ENCODE measurements at regions not wholly inside any gene's neighbourhood (a gene's known extent, or its start where the extent isn't known, plus 50 kb on each side); places are given as distances from the start of the nearest gene placed in this dataset.
"Not testable (repeated sequence)": the region's sequence is repeated elsewhere in the genome, so short reads cannot be mapped to it uniquely, and the experiment has no call there.

DNA sequence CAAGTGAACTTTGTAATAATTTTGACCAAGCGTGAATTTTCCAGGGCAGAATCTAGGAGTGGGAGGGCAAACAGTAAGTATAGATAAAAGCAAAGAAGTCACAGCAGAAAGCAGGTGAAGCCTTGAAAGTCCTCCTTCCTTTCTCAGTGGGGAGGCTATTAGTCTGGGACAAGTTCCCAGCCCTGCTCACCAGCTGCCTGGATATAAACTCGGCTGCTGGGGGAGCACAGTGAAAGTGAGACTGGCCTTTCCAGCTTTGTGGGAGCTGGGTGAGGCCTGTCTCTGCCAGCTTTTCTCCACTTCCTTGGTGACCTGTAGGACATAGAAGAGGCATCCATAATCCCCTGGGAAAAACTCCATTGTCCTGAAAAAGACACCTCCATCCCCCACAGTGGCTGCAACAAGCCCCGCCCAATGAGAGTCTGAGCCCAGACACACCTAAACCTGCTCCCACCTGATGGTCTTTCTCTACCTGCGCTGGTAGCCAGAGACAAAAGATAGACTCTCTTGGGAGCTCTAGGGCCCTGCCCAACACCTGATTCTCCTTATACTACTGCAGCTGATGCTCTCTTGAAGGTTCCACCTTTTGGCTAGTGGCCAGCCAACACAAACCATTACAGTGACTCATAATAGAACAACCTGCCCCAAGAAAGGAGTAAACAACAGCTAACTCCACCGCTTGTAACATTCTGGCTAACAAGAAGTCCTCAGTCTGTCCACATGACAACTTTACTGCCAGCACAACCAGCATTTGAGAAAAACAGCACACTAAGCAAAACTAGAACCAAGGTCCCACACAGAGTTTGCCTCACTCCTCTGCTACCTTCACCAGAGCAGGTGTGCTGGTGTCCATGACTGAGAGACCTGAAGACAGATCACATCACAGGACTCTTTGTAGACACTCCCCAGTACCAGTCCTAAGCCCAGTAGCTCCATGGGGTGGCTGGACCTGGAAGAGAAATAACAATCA, 252.2 kb upstream of the SLITRK6 start:
- DNase-seq (ENCODE audit: low spot score) = no peak

DNA sequence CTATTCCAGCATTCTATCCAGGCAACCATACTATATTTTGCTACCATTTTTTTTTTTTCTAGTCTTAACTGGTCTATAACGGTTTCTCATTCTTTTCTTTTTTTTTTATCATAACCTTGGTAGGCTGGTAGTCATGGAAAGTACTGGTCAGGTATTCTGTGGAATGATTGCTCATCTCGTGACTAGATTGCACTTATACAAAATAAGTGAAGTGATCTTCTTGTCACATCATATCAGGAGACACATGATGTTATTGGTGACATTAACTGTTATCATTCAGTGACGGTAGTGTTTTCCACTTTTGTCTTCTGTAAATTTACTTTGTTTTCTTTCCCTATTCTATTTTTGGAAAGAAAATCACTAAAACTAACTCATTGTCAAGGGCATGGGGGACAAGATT, 239.3 kb upstream of the SLITRK6 start:
- DNase-seq (ENCODE audit: low spot score) = no peak

DNA sequence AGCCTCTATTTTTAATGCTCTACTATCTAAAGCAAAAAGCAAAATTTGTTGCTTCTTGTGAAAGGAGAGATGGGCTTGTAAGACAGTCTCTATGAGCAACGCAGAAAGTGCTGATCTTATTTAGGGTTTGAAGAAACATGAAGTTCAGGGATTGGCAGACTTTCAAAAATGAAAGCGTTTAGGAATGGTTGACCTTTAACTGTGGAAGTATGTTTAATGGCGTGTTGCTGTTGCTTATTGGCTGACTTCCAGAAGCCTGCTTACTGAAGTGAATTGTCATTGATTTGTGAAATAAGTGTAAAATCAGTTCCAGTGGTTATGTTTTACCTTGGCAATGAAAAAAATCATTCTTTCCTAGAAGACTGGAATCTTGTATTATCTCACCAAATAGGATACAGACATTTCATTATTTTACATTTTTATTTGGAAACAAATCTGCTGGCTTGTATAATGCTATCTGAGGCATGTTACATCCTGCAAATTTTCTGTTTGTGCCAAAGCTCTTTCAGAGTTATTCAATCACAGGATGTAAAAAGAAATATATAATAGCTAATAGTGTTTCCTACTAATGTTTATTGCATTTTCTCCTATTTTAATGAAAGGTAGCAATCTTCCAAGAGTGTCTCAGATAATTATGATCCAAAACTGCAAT, 221.3 kb upstream of the SLITRK6 start:
- DNase-seq (ENCODE audit: low spot score) = peak; percentile 1

DNA sequence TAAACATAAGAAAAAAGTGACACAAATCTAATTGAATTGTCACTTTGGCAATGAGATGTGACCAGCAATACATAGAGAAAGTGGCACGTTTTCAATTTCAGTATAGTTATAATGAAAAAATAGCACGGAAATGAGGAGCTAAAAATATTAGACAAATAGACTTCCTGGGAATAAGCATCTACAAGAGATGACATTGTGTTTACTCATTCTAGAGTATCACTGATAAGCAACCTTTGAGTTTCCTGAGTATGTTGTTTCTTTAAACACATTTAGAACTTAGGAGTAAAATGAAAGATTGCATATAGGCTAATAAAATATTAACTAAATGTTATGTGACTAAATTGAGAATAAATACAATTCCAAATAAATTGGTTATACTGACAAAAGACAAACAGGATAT, 207.1 kb upstream of the SLITRK6 start:
- no peak for DNase-seq (ENCODE audit: low spot score)

DNA sequence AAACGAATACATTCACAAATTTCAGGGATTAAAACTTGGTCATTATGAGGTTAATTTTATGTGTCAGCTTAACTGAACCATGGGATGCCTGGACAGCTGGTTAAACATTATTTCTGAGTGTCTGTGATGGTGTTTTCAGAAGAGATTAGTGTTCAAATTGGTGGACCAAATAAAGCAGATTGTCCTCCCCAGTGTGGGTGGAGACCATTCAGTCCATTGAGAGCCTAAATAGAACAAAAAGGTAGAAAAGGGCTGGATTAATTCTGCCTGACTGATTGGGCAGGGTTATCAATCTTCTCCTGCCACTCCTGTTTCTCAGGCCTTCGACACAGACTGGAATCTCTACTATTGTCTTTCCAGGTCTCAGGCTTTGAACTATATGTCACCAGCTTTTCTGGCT, 203.8 kb upstream of the SLITRK6 start:
- DNase-seq (ENCODE audit: low spot score) = no peak

DNA sequence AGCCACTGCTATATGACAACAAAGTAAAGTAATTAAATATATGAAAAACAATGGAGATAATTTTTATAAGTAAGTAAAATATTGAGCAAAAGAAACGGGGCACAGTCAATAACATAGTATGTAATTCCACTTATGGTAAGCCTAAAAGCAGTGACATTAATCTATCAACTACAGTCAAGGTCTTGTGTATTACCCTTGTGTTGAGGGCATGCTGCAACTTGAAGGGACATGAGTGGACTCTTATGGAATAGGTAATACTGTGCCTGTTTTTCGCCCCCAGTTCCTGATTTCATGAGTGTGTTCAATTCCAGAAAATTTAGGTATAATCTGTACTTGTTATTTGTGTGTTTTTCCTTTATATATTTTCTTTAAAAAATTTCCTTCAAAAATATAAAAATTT, 201.3 kb upstream of the SLITRK6 start:
- no peak for DNase-seq (ENCODE audit: low spot score)

GRCh38 chr13:85997587-85997986, 198.4 kb upstream of the SLITRK6 start:
- no peak for DNase-seq (ENCODE audit: low spot score)

DNA sequence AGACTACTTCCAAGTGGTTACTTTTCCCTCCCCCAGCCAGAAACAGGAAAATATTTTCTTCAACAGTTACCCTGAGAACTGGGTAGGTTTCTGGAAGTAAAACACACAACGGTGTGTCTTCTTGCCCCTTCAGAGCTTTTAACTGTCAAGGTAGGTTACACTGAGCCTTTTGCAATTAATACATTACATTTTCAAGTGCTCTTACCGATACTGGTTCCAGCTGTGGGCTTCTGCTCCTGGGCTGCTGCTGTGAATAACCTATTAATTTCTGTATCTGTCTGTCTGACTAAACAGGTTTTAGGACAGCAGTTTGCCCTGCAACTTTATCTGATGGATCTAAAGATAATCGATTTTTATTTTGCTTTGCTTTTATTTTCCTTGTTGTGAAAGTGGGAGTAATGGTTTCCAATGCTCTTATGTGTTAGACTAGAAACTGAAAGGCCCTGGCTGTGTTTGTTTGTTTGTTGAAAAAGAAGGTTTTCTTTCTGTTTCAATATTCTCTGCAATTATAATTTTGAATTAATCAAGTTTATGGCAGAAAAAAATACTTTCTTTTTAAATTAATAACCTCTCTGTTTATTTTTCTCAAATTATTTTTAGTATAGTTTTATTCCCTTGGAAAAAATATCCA, 196.7 kb upstream of the SLITRK6 start:
- no peak for DNase-seq (ENCODE audit: low spot score)

DNA sequence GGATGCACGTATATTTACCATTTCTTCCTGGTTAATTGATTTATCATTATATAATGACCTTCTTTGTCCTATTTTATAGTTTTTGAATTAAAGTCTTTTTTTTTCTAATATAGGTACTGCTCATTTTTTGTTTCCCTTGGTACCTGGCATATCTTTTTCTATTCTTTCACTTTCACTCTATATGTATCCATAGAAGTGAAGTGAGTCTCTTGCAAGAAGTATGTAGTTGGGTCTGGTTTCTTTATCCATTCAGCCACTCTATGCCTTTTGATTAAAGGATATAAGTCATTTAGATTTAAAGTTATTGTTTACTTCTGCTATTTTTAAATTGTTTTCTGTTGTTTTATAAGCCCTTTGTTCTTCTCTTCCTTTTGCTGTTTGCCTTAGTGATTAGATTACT, 194.3 kb upstream of the SLITRK6 start:
- DNase-seq (ENCODE audit: low spot score) = no peak

GRCh38 chr13:85990397-85990796, 191.2 kb upstream of the SLITRK6 start:
- no peak for DNase-seq (ENCODE audit: low spot score)

DNA sequence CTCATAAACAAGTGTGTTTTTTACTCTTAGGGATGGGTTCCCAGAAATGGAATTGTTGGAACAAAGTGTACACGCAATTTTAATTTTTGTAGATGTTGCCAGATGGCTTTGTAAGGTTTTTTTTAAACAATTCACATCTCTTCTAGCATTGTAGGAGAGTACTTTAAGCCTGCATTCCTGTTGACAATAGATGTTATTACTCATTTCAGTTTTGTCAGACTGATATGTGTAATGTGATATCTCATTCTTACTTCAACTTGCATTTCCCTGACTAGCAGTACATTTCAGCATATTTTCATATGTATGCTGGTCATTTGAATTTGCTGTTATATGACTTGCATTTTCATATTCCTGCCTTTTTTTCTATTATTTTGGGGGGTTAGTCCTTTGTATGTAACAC, 186.6 kb upstream of the SLITRK6 start:
- no peak for DNase-seq (ENCODE audit: low spot score)

DNA sequence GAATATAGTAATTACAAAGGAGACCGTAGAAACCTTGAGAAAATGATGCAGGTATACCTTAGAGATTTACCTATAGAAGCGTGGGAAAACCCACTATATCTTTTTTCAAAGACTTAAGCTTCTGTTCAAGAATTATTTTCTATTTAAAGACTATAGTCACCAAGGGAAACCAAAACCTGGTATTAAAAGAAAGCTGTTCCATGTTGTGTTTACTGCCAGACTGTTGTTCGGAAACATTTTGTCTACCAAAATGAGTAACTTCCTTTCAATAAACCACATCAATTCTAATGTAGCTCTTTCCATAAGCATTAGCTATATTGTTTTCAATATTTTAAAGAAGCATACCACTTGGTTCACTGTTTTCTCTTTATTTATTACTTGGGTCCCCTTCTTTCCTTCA, 182.9 kb upstream of the SLITRK6 start:
- DNase-seq (ENCODE audit: low spot score) = no peak

- DNase-seq (ENCODE audit: low spot score) = not testable (repeated sequence)
Observed at GRCh38 chr13:85980447-85980846, 181.2 kb upstream of the SLITRK6 start.

DNA sequence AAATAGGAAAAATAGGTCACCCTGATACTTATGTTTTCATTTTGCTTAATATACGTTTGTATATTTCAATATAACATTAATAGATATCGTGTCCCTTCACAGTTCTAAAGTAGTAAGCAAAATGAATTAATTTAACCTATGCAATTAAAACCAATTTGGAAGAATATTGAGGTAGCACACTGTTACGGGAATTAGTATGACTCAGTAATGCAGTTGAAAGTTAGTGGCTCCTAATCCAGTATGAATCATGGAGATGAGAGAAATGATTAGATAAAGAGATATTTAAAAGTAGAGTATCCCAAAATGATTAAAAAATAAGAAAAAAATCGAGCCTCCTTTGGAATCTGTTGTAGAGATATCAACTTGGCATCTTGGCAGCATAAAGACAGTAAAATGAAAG, 177.0 kb upstream of the SLITRK6 start:
- no peak for DNase-seq (ENCODE audit: low spot score)

DNA sequence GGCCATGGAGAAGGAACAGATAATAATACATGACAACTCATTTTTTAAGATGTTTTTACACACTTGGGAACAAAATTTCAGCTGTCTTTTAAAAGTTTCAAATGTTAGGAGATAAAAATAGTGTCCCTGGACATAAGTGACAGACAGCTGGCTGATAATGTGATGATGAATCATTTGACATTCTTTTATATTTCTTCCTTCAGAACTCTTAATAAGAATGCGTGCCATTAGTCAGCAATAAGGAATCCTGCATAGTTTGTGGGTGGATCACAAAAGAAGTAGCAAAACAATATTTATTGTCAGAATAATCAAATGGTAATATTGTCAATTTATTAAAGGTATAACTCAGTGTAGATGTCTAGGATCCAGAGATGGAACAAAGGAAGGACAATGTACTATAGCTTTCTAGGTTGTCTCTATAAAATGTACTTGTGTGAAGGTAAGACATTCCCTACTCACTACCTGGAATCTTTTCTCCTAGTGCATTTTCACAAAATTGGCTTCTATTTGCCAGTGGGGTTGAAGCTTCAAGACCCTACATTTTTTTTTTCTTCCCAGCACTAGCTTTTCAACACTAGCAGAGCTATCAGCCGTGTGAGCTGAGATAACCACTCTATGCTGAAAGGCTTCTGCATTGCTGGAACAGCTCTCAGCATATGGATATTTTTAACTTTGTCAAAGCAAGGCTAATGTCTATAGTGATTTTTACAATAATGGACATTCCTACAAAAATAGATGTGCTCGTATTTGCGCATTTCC, 175.6 kb upstream of the SLITRK6 start:
- DNase-seq (ENCODE audit: low spot score) = no peak

GRCh38 chr13:85970727-85971126, 171.5 kb upstream of the SLITRK6 start:
- no peak for DNase-seq (ENCODE audit: low spot score)

- DNase-seq (ENCODE audit: low spot score) = no peak
Observed at GRCh38 chr13:85969331-85969730, 170.1 kb upstream of the SLITRK6 start.

- no peak for DNase-seq (ENCODE audit: low spot score)
Observed at GRCh38 chr13:85935868-85936467, 136.7 kb upstream of the SLITRK6 start.

GRCh38 chr13:85930108-85930507, 130.9 kb upstream of the SLITRK6 start:
- DNase-seq (ENCODE audit: low spot score) = no peak

DNA sequence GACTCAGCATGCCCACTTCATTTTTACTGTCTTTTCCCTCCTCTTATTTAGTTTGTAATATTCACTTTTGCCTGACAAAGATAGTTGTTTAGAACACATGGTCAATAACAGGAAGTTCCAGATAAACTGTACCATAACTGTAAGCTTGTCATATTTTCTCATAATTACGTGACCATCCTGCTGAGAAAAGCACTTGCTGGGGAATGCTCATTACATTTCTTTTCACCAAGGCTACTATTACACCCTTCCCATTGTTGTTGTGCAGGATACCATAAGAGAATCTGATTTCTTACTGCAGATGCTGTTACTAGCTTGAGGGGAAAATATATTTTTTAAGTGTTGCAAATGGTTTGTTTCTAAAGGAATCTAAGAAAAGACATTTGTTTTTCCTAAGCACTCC, 111.7 kb upstream of the SLITRK6 start:
- no peak for DNase-seq (ENCODE audit: low spot score)

GRCh38 chr13:85900521-85900920, 101.3 kb upstream of the SLITRK6 start:
- no peak for DNase-seq (ENCODE audit: low spot score)
